GM10266 (cell line): ENCODE measurements at regions not wholly inside any gene's neighbourhood (a gene's known extent, or its start where the extent isn't known, plus 50 kb on each side); places are given as distances from the start of the nearest gene placed in this dataset.
"Not testable (repeated sequence)": the region's sequence is repeated elsewhere in the genome, so short reads cannot be mapped to it uniquely, and the experiment has no call there.

Experiments used
- DNase-seq: peaks from one replicate; pipeline ENCODE4 v3.0.0; 2012; ENCODE audit errors: extremely low spot score
- CTCF ChIP-seq: IDR thresholded peaks from 2 replicates; pipeline ENCODE4 v1.5.1; 2012; ENCODE audit warnings: mild to moderate bottlenecking, low read depth; ENCODE audit not compliant: control insufficient read depth, insufficient read depth; ENCODE audit errors: missing control alignments

DNA sequence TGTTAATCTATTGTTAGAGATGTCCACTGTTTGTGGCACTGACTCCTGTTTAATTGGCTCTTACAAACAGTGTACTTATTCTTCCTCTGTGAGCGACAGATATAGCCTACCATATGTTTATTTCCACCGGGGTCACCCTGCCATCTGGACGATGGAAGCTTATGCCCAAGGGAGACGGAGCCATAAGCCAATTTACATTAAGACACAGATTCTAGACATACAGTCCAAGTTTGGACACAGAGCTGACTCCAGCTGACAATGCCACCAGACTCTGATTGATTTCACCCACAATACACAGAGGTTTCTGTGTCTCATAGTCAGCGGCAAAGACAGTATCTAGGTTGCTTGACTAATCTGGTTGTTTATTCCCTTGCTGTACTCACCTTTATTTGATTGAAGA is 198.9 kb downstream of the ENC1 start:
- DNase-seq: no peak
- no peak for TF ChIP-seq CTCF

DNA sequence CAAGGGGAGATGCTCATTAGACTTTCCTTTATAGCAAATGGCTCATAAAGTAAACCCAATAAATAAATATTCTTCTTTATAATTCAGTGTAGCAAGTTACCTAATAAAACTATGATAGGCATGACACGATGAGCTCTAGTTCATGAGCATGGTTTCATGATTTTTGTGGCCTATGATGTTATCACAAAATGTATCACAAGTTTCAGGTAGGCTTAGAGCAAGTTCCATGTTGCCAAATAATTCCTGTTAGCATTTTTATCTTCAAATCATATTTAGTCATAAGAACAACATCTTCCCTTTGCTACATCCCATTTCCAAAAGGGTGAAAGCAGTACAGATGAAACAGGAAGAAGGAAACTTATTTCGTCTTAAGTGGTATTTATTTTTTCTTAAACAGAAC is 200.2 kb downstream of the ENC1 start:
- no peak for TF ChIP-seq CTCF
- no peak for DNase-seq

DNA sequence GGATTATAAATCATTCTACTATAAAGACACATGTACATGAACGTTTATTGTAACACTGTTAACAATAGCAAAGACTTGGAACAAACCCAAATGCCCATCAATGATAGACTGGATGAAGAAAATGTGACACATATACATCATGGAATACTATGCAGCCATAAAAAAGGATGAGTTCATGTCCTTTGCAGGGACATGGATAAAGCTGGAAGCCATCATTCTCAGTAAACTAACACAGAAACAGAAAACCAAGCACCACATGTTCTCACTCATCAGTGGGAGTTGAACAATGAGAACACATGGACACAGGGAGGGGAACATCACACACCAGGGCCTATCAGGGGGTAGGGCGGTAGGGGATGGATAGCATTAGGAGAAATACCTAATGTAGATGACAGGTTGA is 202.7 kb downstream of the ENC1 start:
- DNase-seq: not testable (repeated sequence)

- DNase-seq: no peak
- no peak for TF ChIP-seq CTCF
Measured at GRCh38 chr5:74433896-74434829, 206.4 kb downstream of the ENC1 start.

DNA sequence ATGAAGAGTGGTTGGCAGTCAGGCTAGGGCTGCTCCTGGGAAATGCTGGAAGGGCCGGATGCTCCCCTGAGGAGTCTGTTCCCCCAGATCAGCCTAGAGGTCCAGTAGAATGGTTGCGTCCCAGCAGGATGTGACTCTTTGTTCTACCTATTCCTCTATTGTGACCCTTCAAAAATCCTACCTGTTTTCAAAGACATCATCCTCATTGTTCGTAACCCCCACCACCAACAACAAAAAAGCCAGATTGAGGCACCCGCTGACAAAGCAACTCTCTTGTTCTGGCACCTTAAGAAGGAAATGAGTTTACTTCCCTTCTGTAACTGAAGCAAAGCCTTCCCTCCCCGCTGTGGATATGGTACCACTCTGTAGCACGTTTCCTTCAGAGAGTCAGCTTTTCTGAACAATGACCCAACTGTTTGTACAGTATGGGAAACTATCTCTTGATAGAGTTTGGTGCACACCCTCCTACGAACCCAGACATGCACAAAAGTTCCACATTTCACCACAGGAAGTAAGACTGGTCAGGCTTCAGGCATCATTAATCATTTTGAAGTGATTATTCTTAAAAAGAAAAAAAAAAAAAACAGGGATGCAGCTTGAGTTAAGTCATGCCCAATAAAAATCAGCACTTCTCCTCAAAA is 207.2 kb downstream of the ENC1 start:
- no peak for DNase-seq
- no peak for TF ChIP-seq CTCF

- TF ChIP-seq CTCF: no peak
- DNase-seq: no peak
Measured at GRCh38 chr5:74432721-74433120, 207.8 kb downstream of the ENC1 start.

DNA sequence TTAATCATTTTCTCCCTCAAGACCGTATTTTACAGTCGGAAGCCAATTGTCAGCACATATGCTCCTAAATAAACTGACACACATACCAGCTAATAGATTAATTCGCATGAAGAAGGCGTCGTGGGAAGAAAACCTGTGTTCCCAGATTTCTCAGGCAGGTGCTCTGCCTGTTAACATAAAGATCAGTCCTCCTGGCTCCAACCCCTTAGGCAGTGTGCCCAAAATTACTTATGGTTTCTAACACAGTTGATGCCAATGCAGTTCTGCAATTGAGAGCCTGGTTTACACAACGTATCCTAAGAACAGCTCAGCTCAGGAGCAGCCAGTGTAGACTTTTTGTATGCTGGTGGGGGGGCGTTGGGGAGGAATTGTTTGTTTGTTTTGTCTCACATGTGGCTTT is 208.3 kb downstream of the ENC1 start:
- no peak for DNase-seq

More for the DNA sequence above, 208.3 kb downstream of the ENC1 start:
- no peak for TF ChIP-seq CTCF
